GM12864 (cell line): ENCODE measurements at regions not wholly inside any gene's neighbourhood (a gene's known extent, or its start where the extent isn't known, plus 50 kb on each side); places are given as distances from the start of the nearest gene placed in this dataset.

Source experiments
- DNase-seq: peaks from one replicate; pipeline ENCODE4 v3.0.0-alpha.2; 2011; ENCODE audit warnings: low read depth
- H3K4me3 ChIP-seq: 2 replicates; pipeline ENCODE4 v1.5.1; 2011; ENCODE audit warnings: mild to moderate bottlenecking, low read depth, low read length, control low read depth
- TF ChIP-seq, protein P1 (sequence below): IDR thresholded peaks from 2 replicates; pipeline ENCODE4 v1.5.1; 2011; ENCODE audit warnings: low read depth, mild to moderate bottlenecking, moderate library complexity, low read length, control low read depth, inconsistent platforms; ENCODE audit errors: missing control alignments

DNA sequence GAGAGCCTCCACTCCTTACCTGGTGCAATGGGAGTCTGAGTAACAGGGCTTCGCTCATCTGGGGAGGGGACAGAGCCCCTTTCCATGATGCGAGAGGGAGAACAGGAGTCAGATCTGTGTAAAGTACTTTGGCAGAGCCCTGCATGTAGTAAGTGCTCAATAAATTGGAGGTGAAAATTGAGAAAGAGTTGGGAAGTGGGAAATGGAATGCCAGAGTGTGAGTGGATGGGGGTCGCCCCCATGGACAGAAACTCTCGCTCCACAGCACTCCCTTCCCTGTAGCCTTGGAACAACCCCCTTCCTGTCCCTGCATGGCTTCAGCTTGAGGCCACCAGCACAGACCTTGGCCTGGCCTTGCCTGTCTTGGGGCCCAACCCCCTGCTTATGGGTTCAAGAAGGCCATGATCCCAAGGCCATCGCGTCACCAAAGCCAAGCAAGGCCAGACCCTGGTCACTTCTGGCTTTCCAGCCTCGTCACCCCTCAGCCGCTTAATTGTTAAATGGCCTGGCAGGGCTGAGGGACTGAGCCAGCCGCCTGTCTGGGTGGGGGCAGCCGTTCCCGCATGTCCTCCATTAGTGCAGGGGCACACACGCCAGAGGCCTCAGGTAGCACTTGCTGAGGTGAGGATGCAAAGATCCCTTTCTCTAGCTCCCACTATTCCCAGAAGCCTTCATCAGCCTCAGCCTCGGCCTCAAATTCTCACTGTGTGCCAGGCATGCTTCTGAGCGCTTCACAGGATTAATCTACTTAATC is 93.7 kb upstream of the PTPN1 start:
- TF ChIP-seq, protein P1, sequence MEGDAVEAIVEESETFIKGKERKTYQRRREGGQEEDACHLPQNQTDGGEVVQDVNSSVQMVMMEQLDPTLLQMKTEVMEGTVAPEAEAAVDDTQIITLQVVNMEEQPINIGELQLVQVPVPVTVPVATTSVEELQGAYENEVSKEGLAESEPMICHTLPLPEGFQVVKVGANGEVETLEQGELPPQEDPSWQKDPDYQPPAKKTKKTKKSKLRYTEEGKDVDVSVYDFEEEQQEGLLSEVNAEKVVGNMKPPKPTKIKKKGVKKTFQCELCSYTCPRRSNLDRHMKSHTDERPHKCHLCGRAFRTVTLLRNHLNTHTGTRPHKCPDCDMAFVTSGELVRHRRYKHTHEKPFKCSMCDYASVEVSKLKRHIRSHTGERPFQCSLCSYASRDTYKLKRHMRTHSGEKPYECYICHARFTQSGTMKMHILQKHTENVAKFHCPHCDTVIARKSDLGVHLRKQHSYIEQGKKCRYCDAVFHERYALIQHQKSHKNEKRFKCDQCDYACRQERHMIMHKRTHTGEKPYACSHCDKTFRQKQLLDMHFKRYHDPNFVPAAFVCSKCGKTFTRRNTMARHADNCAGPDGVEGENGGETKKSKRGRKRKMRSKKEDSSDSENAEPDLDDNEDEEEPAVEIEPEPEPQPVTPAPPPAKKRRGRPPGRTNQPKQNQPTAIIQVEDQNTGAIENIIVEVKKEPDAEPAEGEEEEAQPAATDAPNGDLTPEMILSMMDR, result no peak
- no peak overlapping the region for H3K4me3 ChIP-seq
- no peak for DNase-seq

DNA sequence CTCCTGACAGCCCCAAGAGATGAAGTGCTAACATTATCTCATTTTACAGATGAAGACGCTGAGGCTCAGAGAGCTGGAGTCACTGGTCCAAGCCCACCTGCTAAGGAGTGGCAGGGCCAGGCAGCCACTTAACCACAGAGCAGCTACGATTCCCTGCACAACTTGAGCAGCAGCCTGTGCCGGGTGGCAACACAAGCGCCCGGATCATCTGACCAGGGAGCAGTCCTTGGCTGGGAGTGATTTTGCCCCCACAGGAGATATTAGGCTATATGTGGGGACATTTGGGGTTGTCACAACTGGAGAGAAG is 93.2 kb upstream of the PTPN1 start:
- no peak overlapping the region for H3K4me3 ChIP-seq
- no peak for DNase-seq
- TF ChIP-seq, protein P1, result no peak

DNA sequence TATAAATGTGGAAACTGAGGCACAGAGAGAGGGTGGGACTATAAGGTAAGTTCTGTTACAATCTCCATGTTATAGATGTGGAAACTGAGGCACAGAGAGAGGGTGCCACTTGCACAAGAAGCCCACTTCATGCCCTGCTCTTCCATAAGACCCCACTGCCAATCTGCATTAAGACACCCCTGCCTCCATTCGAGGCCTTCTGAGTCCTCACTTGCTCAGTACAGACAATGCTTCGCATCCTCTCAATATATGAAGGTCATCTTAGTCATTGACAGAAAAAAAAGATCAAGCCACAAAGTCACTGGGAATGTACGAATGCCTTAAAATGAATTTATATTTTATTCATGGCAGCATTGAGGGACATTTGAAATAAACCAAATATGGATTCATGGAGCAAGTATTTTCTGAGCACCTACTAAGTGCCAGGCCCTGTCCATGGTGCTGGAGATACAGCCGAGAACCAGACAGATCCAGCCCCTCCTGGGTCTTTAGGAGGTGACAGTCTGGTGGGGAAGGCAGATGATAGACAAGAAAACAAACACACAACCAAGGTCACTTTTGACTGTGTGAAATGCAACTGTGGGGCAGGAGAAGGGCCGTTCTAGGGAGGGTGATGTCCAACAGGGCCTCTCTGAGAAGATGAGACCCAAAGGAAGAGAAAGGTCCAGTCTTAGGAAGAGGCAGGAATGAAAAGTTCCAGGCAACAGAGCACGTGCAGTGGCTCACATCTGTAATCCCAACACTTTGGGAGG is 92.5 kb upstream of the PTPN1 start:
- TF ChIP-seq, protein P1, result no peak
- no peak overlapping the region for H3K4me3 ChIP-seq
- no peak for DNase-seq

DNA sequence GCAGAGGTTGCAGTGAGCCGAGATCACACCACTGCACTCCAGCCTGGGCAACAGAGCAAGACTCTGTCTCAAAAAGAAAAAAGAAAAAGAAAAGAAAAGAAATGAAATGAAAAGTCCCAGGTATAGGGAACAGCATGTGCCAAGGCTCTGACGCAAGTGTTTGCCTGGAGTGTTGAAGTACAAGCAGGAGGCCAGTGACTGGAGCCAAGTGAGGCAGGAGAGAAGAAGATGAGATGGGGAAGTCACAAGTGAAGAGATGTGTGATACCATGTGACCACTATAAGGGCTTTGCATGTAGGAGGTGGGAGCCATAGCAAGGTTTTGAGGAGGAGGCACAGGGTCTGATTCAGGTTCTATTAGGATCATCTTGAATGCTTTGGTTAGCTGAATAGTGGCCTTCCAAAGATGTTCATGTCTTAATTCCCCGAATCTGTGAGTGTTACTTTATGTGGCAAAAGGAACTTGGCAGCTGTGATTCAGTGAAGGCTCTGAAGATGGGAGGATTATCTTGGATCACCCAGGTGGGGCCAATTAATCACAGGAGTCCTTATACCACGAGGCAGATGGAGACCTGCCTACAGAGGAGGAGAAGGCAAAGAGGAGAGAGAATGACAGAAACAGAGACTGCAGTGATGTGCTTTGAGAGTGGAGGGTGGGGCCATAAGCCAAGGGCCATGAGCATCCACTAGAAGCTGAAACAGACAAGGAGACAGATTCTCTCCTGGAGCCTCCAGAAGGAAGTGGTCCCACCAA is 91.1 kb upstream of the PTPN1 start:
- DNase-seq, result no peak
- TF ChIP-seq, protein P1, result no peak
- H3K4me3 ChIP-seq, result no peak overlapping the region

DNA sequence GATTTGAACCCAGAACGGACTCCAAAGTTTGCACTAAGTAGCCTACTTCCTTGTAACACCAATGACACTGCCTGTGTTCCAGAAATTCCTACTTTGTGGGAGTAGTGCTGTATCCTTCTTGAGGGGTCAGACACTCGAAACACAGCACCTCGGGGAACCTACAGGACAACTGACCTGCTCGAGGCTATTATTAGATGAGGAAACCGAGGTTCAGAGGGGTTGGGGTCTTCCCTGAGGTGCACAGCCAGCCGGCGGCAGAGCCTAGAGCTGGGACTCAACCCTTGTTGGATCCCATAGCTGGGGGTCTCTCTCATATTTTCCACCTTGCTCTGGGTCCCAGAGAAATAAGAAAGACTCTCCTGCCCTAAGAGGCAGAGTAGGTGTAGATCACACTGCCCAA is 89.8 kb upstream of the PTPN1 start:
- TF ChIP-seq, protein P1, result no peak
- H3K4me3 ChIP-seq, result no peak overlapping the region
- no peak for DNase-seq

DNA sequence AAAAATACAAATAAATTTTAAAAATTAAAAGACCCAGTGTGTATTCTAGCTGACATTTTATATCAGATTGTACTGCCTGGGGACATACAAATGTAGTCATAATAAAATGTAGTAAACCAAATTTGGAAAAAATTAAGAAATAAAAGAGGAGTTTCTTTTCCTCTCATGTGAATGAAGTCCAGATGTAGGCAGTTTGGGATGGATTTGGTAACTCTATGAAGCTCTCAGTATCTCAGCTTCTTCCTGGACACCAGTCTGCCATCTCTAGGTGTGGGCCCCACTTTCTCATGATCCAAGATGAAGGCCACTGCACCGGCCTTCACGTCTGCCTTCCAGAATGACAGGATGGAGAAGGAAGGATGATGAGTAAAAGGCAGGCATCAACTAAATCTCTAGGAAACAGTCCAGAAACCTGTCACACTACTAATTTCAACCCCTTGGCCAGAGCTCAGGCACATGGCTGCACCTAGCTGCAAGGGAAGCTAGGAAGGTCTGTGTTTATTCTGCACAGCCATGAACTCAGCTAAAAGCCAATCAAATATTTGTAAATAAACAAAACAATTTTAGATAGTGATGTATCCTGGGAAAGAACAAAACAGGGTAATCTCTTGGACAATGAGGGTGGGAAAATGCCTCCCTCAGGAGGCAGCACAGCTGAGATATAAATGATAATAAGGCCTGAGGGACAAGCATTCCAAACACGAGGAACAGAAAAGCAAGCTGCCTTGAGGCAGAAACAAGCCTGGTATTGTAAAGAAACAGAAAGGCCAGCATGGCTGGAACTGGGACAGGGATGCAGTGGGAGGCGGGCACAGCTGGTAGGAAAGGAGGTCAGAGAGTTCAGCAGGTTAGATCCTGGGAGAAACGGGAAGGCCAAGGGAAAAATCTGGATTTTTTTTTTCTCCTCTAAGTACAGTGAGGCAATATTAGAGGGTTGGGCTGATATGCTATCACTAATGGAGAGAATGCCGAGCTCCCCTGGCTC is 88.5 kb upstream of the PTPN1 start:
- H3K4me3 ChIP-seq, result no peak overlapping the region
- no peak for DNase-seq
- TF ChIP-seq, protein P1, result no peak
